H1 (cell line): ENCODE measurements at regions not wholly inside any gene's neighbourhood (a gene's known extent, or its start where the extent isn't known, plus 50 kb on each side); places are given as distances from the start of the nearest gene placed in this dataset.

Experiments used
- CTCF ChIA-PET: fragments of 300-600 bp; sonication (Branson Sonifier 250); formaldehyde crosslinking; loops from one replicate; lab custom pipeline; 2021; ENCODE audit not compliant: partially characterized antibody; lab: Charles Lee
- POLR2A ChIA-PET: fragments of 300-600 bp; sonication (Branson Sonifier 250); formaldehyde crosslinking; loops from one replicate; lab custom pipeline; 2021; ENCODE audit warnings: inconsistent platforms; ENCODE audit not compliant: partially characterized antibody; lab: Charles Lee
- DNase-seq, 2 experiments: peaks; one replicate each; pipeline versions ENCODE4 v3.0.0 to v3.0.0-alpha.2; 2010 to 2022; ENCODE audit warnings: low spot score in 2 of 2, low read depth in 1 of 2, mixed read lengths in 1 of 2
- FAIRE-seq: peaks from 2 replicates; lab custom pipeline; 2011; peaks lifted over from hg19 to GRCh38; lab: Jason Lieb, UNC
- H2AFZ ChIP-seq: 2 replicates; pipeline ENCODE4 v1.8.1; 2012; ENCODE audit warnings: low read length, inconsistent platforms
- H2AK5ac ChIP-seq: 2 replicates; pipeline ENCODE4 v1.6.1; 2013; ENCODE audit warnings: low read depth, low read length
- H2BK120ac ChIP-seq: replicated peaks from 2 replicates; pipeline ENCODE3; 2013; ENCODE audit warnings: low read depth, low read length, inconsistent platforms
- H2BK12ac ChIP-seq: 2 replicates; pipeline ENCODE4 v1.6.1; 2013; ENCODE audit warnings: low read depth, low read length
- H2BK15ac ChIP-seq: 2 replicates; pipeline ENCODE4 v1.6.1; 2013; ENCODE audit warnings: low read length
- H2BK20ac ChIP-seq: 2 replicates; pipeline ENCODE4 v1.6.1; 2013; ENCODE audit warnings: low read length
- H2BK5ac ChIP-seq: 2 replicates; pipeline ENCODE4 v1.6.1; 2013; ENCODE audit warnings: low read depth, low read length
- H3K14ac ChIP-seq: 2 replicates; pipeline ENCODE4 v1.6.1; 2013; ENCODE audit warnings: inconsistent platforms; ENCODE audit not compliant: insufficient read length
- H3K18ac ChIP-seq: 2 replicates; pipeline ENCODE4 v1.6.1; 2013; ENCODE audit warnings: low read length; ENCODE audit errors: extremely low read depth
- H3K23ac ChIP-seq: 2 replicates; pipeline ENCODE4 v1.6.1; 2013; ENCODE audit warnings: inconsistent platforms; ENCODE audit not compliant: insufficient read length
- H3K23me2 ChIP-seq: 2 replicates; pipeline ENCODE4 v1.6.1; 2013; ENCODE audit warnings: low read depth, low read length
- H3K27ac ChIP-seq: 2 replicates; pipeline ENCODE4 v1.6.1; 2011; ENCODE audit warnings: low read depth, low read length, inconsistent platforms
- H3K27me3 ChIP-seq, 4 experiments: replicated peaks in 1 of 4; 1 replicate in 1 of 4; 2 replicates in 3 of 4; pipeline versions ENCODE4 v1.6.1 to v1.8.1; 2011 to 2013; ENCODE audit warnings: low read length in 3 of 4, mild to moderate bottlenecking in 3 of 4, inconsistent platforms in 2 of 4, mixed read lengths in 2 of 4, moderate library complexity in 1 of 4; ENCODE audit not compliant: control insufficient read depth in 3 of 4, insufficient read depth in 3 of 4; ENCODE audit errors: extremely low read depth in 1 of 4
- H3K36me3 ChIP-seq, 4 experiments: 2 replicates each; pipeline versions ENCODE4 v1.6.1 to v1.8.1; 2011 to 2013; ENCODE audit warnings: mild to moderate bottlenecking in 4 of 4, low read length in 3 of 4, moderate library complexity in 2 of 4, control low read depth in 1 of 4, inconsistent platforms in 1 of 4; ENCODE audit not compliant: insufficient read depth in 4 of 4, control insufficient read depth in 2 of 4
- H3K4ac ChIP-seq: replicated peaks from 2 replicates; pipeline ENCODE3; 2013; ENCODE audit warnings: low read length, low read depth, mixed read lengths, inconsistent platforms; ENCODE audit not compliant: insufficient read length
- H3K4me1 ChIP-seq, 4 experiments: replicated peaks in 1 of 4; 1 replicate in 1 of 4; 2 replicates in 3 of 4; pipeline versions ENCODE4 v1.6.1 to v1.8.1; 2011 to 2013; ENCODE audit warnings: low read length in 3 of 4, inconsistent platforms in 2 of 4, mixed read lengths in 1 of 4; ENCODE audit not compliant: insufficient read depth in 4 of 4, control insufficient read depth in 3 of 4
- H3K4me2 ChIP-seq, 2 experiments: 2 replicates each; pipeline versions ENCODE4 v1.6.1 to v1.8.1; 2011 to 2013; ENCODE audit warnings: low read depth in 2 of 2, low read length in 2 of 2, control low read depth in 1 of 2, inconsistent platforms in 1 of 2, mild to moderate bottlenecking in 1 of 2; ENCODE audit not compliant: insufficient read depth in 1 of 2
- H3K4me3 ChIP-seq, 4 experiments: fragments of 200-600, 300-600 bp in 1 of 4; sonication (generic), shearing (Covaris generic), sonication (Bioruptor Twin) in 1 of 4; 2 replicates each; pipeline versions ENCODE4 v1.5.1 to v1.8.1; 2011 to 2016; ENCODE audit warnings: low read length in 4 of 4, low read depth in 3 of 4, control low read depth in 2 of 4, inconsistent platforms in 2 of 4, mild to moderate bottlenecking in 2 of 4, mixed read lengths in 1 of 4, moderate library complexity in 1 of 4; ENCODE audit not compliant: insufficient read depth in 2 of 4; ENCODE audit errors: extremely low read depth in 1 of 4
- H3K56ac ChIP-seq: replicated peaks from 2 replicates; pipeline ENCODE3; 2013; ENCODE audit warnings: low read depth, mild to moderate bottlenecking, mixed read lengths, low read length, inconsistent platforms; ENCODE audit not compliant: insufficient read length
- H3K79me1 ChIP-seq: 2 replicates; pipeline ENCODE4 v1.6.1; 2013; ENCODE audit warnings: low read depth, low read length, control low read depth
- H3K79me2 ChIP-seq, 2 experiments: 2 replicates each; pipeline versions ENCODE4 v1.6.1 to v1.8.1; 2012 to 2013; ENCODE audit warnings: low read length in 2 of 2, mild to moderate bottlenecking in 2 of 2, inconsistent platforms in 1 of 2; ENCODE audit not compliant: insufficient read depth in 2 of 2, control insufficient read depth in 1 of 2
- H3K9ac ChIP-seq, 4 experiments: replicated peaks in 1 of 4; 1 replicate in 1 of 4; 2 replicates in 3 of 4; pipeline versions ENCODE4 v1.6.1 to v1.8.1; 2011 to 2013; ENCODE audit warnings: low read depth in 3 of 4, low read length in 3 of 4, control low read depth in 2 of 4, mild to moderate bottlenecking in 2 of 4, moderate library complexity in 2 of 4, inconsistent platforms in 1 of 4; ENCODE audit errors: extremely low read depth in 1 of 4
- H3K9me3 ChIP-seq, 2 experiments: 2 replicates each; pipeline versions ENCODE4 v1.6.1 to v1.8.1; 2012 to 2013; ENCODE audit warnings: mild to moderate bottlenecking in 2 of 2, moderate library complexity in 2 of 2, control low read depth in 1 of 2, inconsistent platforms in 1 of 2, low read depth in 1 of 2, low read length in 1 of 2, mixed read lengths in 1 of 2; ENCODE audit not compliant: insufficient read depth in 2 of 2
- H4K20me1 ChIP-seq, 2 experiments: replicated peaks in 1 of 2; 2 replicates each; pipeline versions ENCODE3 to v1.8.1; 2011 to 2013; ENCODE audit warnings: inconsistent platforms in 2 of 2, low read length in 2 of 2, mild to moderate bottlenecking in 1 of 2; ENCODE audit not compliant: insufficient read depth in 2 of 2, control insufficient read depth in 1 of 2
- H4K5ac ChIP-seq: 2 replicates; pipeline ENCODE4 v1.6.1; 2013; ENCODE audit warnings: low read length, low read depth, mixed read lengths, inconsistent platforms; ENCODE audit not compliant: insufficient read length
- H4K8ac ChIP-seq: 2 replicates; pipeline ENCODE4 v1.8.0; 2013; ENCODE audit warnings: mild to moderate bottlenecking, moderate library complexity, low read length, inconsistent platforms; ENCODE audit not compliant: insufficient read depth; ENCODE audit errors: extremely low read depth
- H4K91ac ChIP-seq: replicated peaks from 2 replicates; pipeline ENCODE3; 2013; ENCODE audit warnings: low read length, mixed read lengths, inconsistent platforms; ENCODE audit not compliant: insufficient read length
- BACH1 ChIP-seq: IDR thresholded peaks from 2 replicates; pipeline ENCODE4 v1.6.1; 2012; ENCODE audit warnings: low read length, improper control_type of control experiment
- CBX5 ChIP-seq: fragments of 300-800, 300-1000 bp; sonication (generic); IDR thresholded peaks from 2 replicates; pipeline ENCODE4 v1.7.1; 2016; ENCODE audit warnings: antibody characterized with exemption, low read length, low read depth
- CBX8 ChIP-seq: fragments of 300-800, 300-1000 bp; sonication (generic); IDR thresholded peaks from 2 replicates; pipeline ENCODE4 v1.7.1; 2016; ENCODE audit warnings: low read depth, low read length, borderline replicate concordance
- CEBPB ChIP-seq: IDR thresholded peaks from 2 replicates; pipeline ENCODE4 v1.6.1; 2012; ENCODE audit warnings: low read depth, low read length
- HDAC2 ChIP-seq, 2 experiments: fragments of 300-600 bp in 1 of 2; sonication (generic) in 1 of 2; IDR thresholded peaks; 2 replicates each; pipeline ENCODE4 v1.6.1; 2011 to 2012; ENCODE audit warnings: low read depth in 2 of 2, low read length in 2 of 2, mild to moderate bottlenecking in 2 of 2, moderate library complexity in 2 of 2, borderline replicate concordance in 1 of 2, inconsistent platforms in 1 of 2
- JUN ChIP-seq: IDR thresholded peaks from 2 replicates; pipeline ENCODE4 v1.6.1; 2011; ENCODE audit warnings: low read depth, mild to moderate bottlenecking, improper control_type of control experiment, low read length
- KDM1A ChIP-seq: fragments of 200-600, 300-600 bp; sonication (generic); IDR thresholded peaks from 2 replicates; pipeline ENCODE4 v1.7.1; 2016; ENCODE audit warnings: mild to moderate bottlenecking, low read length, borderline replicate concordance
- KDM5A ChIP-seq: fragments of 200-600 bp; IDR thresholded peaks from 2 replicates; pipeline ENCODE4 v1.7.1; 2012; ENCODE audit warnings: mild to moderate bottlenecking, low read length, inconsistent platforms, mixed read lengths
- RBBP5 ChIP-seq: IDR thresholded peaks from 2 replicates; pipeline ENCODE4 v1.7.1; 2012; ENCODE audit warnings: low read depth, mild to moderate bottlenecking, inconsistent platforms, low read length, moderate library complexity, borderline replicate concordance
- SAP30 ChIP-seq: fragments of 300-600 bp; sonication (generic); IDR thresholded peaks from 2 replicates; pipeline ENCODE4 v1.7.1; 2012; ENCODE audit warnings: low read length, moderate library complexity, mild to moderate bottlenecking, inconsistent platforms; ENCODE audit not compliant: insufficient read depth, insufficient replicate concordance
- SIRT6 ChIP-seq: IDR thresholded peaks from one replicate; pipeline ENCODE4 v1.7.1; 2012; ENCODE audit warnings: low read length, inconsistent platforms
- SP1 ChIP-seq: IDR thresholded peaks from 2 replicates; pipeline ENCODE4 v1.6.1; 2011; ENCODE audit warnings: low read depth, low read length
- TAF1 ChIP-seq: IDR thresholded peaks from 2 replicates; pipeline ENCODE4 v1.6.1; 2011; ENCODE audit warnings: mild to moderate bottlenecking, low read depth, low read length
- WGBS, 2 experiments: shearing (Covaris generic) in 1 of 2; methylation state at CpG; one replicate each; pipeline versions ENCODE4 v1.1.6 to v1.1.7; 2013 to 2015; ENCODE audit warnings: low lambda C conversion rate in 2 of 2, mixed read lengths in 2 of 2, inconsistent platforms in 1 of 2, low coverage in 1 of 2, missing lambda C conversion rate in 1 of 2; ENCODE audit not compliant: insufficient replicate concordance in 2 of 2, insufficient coverage in 1 of 2, insufficient read length in 1 of 2; ENCODE audit errors: extremely low coverage in 1 of 2, missing lambda C conversion rate in 1 of 2; 5-methylcytosine and 5-hydroxymethylcytosine counted together
- TF ChIP-seq, protein P1 (sequence below): IDR thresholded peaks from 2 replicates; pipeline ENCODE4 v1.6.1; 2011; ENCODE audit warnings: low read length, improper control_type of control experiment

DNA sequence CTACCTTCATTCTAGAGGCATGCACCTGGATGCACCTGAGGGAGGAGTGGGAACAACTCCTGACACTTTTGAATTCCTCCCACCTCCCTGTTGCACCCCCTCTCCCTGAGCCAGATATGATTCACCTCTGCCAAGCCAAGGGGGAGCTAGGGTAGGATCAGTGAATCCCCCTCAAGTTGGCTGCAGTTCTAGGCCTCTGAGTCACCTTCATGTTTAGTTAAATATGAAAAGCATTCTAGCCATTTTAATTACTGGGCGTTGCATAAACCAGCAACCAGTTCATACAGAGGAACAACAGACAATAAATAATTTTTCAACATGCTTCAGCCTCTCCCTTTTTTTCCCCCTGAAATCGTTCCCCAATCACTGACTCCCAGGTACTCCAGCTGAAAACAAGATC lies 1440.2 kb downstream of the ADGRL3 start:
- H3K9ac ChIP-seq = no peak overlapping the region
- no peak for TF ChIP-seq SIRT6
- no peak for TF ChIP-seq SP1
- TF ChIP-seq TAF1 = no peak
- TF ChIP-seq BACH1 = no peak
- TF ChIP-seq KDM5A = no peak
- TF ChIP-seq CBX8 = no peak
- TF ChIP-seq KDM1A = no peak
- TF ChIP-seq CEBPB = no peak
- TF ChIP-seq CBX5 = no peak
- no peak for TF ChIP-seq RBBP5
- TF ChIP-seq HDAC2 (IDR thresholded peaks at IDR 0.05; ENCODE audit: borderline replicate concordance in 1 of 2, low read depth in 2 of 2, low read length in 2 of 2) = no peak
- TF ChIP-seq, protein P1, sequence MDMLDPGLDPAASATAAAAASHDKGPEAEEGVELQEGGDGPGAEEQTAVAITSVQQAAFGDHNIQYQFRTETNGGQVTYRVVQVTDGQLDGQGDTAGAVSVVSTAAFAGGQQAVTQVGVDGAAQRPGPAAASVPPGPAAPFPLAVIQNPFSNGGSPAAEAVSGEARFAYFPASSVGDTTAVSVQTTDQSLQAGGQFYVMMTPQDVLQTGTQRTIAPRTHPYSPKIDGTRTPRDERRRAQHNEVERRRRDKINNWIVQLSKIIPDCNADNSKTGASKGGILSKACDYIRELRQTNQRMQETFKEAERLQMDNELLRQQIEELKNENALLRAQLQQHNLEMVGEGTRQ = no peak
- TF ChIP-seq SAP30 = no peak
- TF ChIP-seq JUN = no peak
- no peak overlapping the region for H3K27ac ChIP-seq
- H2BK120ac ChIP-seq = no peak overlapping the region
- no peaks in the 10 kb centered on the region for H3K27me3 ChIP-seq
- H3K79me2 ChIP-seq = no peaks in the 10 kb centered on the region
- no peak overlapping the region for H2BK5ac ChIP-seq
- ChIA-PET CTCF (interaction anchor here (0.8 to 1.3 kb wide), 2 partner anchors 46 to 70 kb away, joined by 3 to 4 read pairs; no protein-coding TSS in a partner anchor), POLR2A (no interaction called here)
- 86% methylated on average over 2 of the region's 2 CpGs; no CpG with 5 or more reads in 1 of the 2 experiments for WGBS, 2 experiments
- no peak overlapping the region for H4K5ac ChIP-seq
- no peaks in the 10 kb centered on the region for H4K20me1 ChIP-seq
- no peak overlapping the region for H3K23ac ChIP-seq
- no peak overlapping the region for H3K4ac ChIP-seq
- DNase-seq = no peak
- H2AFZ ChIP-seq = no peak overlapping the region
- no peak overlapping the region for H3K4me3 ChIP-seq
- no peak overlapping the region for H3K56ac ChIP-seq
- H2BK12ac ChIP-seq = no peak overlapping the region
- H4K8ac ChIP-seq = no peak overlapping the region
- no peak overlapping the region for H2BK20ac ChIP-seq
- no peaks in the 10 kb centered on the region for H3K79me1 ChIP-seq
- FAIRE-seq = no peak
- H3K9me3 ChIP-seq = no peaks in the 10 kb centered on the region
- no peak overlapping the region for H2AK5ac ChIP-seq
- no peak overlapping the region for H3K14ac ChIP-seq
- no peak overlapping the region for H3K4me2 ChIP-seq
- no peak overlapping the region for H3K18ac ChIP-seq
- no peak overlapping the region for H2BK15ac ChIP-seq
- H3K23me2 ChIP-seq = no peaks in the 10 kb centered on the region
- no peaks in the 10 kb centered on the region for H3K36me3 ChIP-seq
- no peak overlapping the region for H4K91ac ChIP-seq
- H3K4me1 ChIP-seq = no peaks in the 10 kb centered on the region
